NCI-H526 treated with DMSO at 0.1 percent for 48 hours (cell line): ENCODE measurements at regions not wholly inside any gene's neighbourhood (a gene's known extent, or its start where the extent isn't known, plus 50 kb on each side); places are given as distances from the start of the nearest gene placed in this dataset.

ENCODE experiments used
- DNase-seq: peaks from one replicate; lab custom pipeline; 2025; lab: John Stamatoyannopoulos, UW

- DNase-seq, result no peak
Observed at GRCh38 chr10:33542752-33543505, 208.5 kb upstream of the NRP1 start.

GRCh38 chr10:33539116-33539515 lies 204.6 kb upstream of the NRP1 start:
- no peak for DNase-seq

- no peak for DNase-seq
Observed at GRCh38 chr10:33537066-33537465, 202.6 kb upstream of the NRP1 start.

GRCh38 chr10:33536508-33536907 lies 202.0 kb upstream of the NRP1 start:
- DNase-seq, result no peak

- DNase-seq, result no peak
Observed at GRCh38 chr10:33535866-33536265, 201.4 kb upstream of the NRP1 start.

GRCh38 chr10:33534416-33534815 lies 199.9 kb upstream of the NRP1 start:
- no peak for DNase-seq

GRCh38 chr10:33533612-33534011 lies 199.1 kb upstream of the NRP1 start:
- DNase-seq, result no peak

GRCh38 chr10:33532901-33533300 lies 198.4 kb upstream of the NRP1 start:
- no peak for DNase-seq

- DNase-seq, result no peak
Observed at GRCh38 chr10:33529234-33529633, 194.8 kb upstream of the NRP1 start.

GRCh38 chr10:33524966-33525365 lies 190.5 kb upstream of the NRP1 start:
- DNase-seq, result no peak

GRCh38 chr10:33524041-33524440 lies 189.6 kb upstream of the NRP1 start:
- no peak for DNase-seq

- no peak for DNase-seq
Observed at GRCh38 chr10:33523236-33523792, 188.8 kb upstream of the NRP1 start.

- DNase-seq, result no peak
Observed at GRCh38 chr10:33521904-33522303, 187.4 kb upstream of the NRP1 start.

GRCh38 chr10:33521062-33521461 lies 186.6 kb upstream of the NRP1 start:
- no peak for DNase-seq

GRCh38 chr10:33520223-33520622 lies 185.8 kb upstream of the NRP1 start:
- no peak for DNase-seq

GRCh38 chr10:33519130-33519860 lies 184.8 kb upstream of the NRP1 start:
- no peak for DNase-seq

- DNase-seq, result peak; percentile 2
Observed at GRCh38 chr10:33510206-33510605, 175.7 kb upstream of the NRP1 start.

GRCh38 chr10:33509231-33509831 lies 174.9 kb upstream of the NRP1 start:
- DNase-seq, result peak; percentile 55

GRCh38 chr10:33507662-33508425 lies 173.4 kb upstream of the NRP1 start:
- no peak for DNase-seq

- no peak for DNase-seq
Observed at GRCh38 chr10:33506838-33507661, 172.6 kb upstream of the NRP1 start.

- no peak for DNase-seq
Observed at GRCh38 chr10:33506391-33506790, 171.9 kb upstream of the NRP1 start.
